GM10248 (cell line): ENCODE measurements at regions not wholly inside any gene's neighbourhood (a gene's known extent, or its start where the extent isn't known, plus 50 kb on each side); places are given as distances from the start of the nearest gene placed in this dataset.
"Not testable (repeated sequence)": the region's sequence is repeated elsewhere in the genome, so short reads cannot be mapped to it uniquely, and the experiment has no call there.

ENCODE experiments used
- CTCF ChIA-PET: fragments of 300-600 bp; sonication (Branson Sonifier 250); formaldehyde crosslinking; extraction: SDS; loops from one replicate; lab custom pipeline; 2021; ENCODE audit warnings: antibody characterized with exemption; lab: Yijun Ruan, JAX
- POLR2A ChIA-PET: fragments of 350-650 bp; sonication (Branson Sonifier 250); formaldehyde crosslinking; extraction: SDS; loops from one replicate; lab custom pipeline; 2020; ENCODE audit warnings: antibody characterized with exemption; lab: Yijun Ruan, JAX
- DNase-seq: peaks from one replicate; pipeline ENCODE4 v3.0.0; 2012; ENCODE audit errors: extremely low spot score
- CTCF ChIP-seq: IDR thresholded peaks from 2 replicates; pipeline ENCODE4 v1.5.1; 2012; ENCODE audit warnings: mild to moderate bottlenecking, low read depth; ENCODE audit errors: extremely low read depth, missing control alignments, control extremely low read depth

- DNase-seq: no peak
- ChIA-PET POLR2A (no interaction called here), CTCF (no interaction called here)
- no peak for TF ChIP-seq CTCF
These were observed 155.4 kb downstream of the FOXL1 start for GRCh38 chr16:86733546-86734254.

GRCh38 chr16:86734543-86735460 is 156.5 kb downstream of the FOXL1 start:
- ChIA-PET POLR2A (no interaction called here), CTCF (no interaction called here)
- TF ChIP-seq CTCF: no peak
- DNase-seq: no peak

- ChIA-PET CTCF (interaction anchor here (1.1 kb wide), 1 partner anchor 141 kb away, joined by 3 read pairs; no protein-coding TSS in a partner anchor), POLR2A (no interaction called here)
- TF ChIP-seq CTCF: no peak
- DNase-seq: no peak
These were observed 157.4 kb downstream of the FOXL1 start for GRCh38 chr16:86735727-86736126.

- POLR2A ChIA-PET: no interaction called here
- DNase-seq: no peak
- no peak for TF ChIP-seq CTCF
- CTCF ChIA-PET: interaction anchor here (1.1 kb wide), 1 partner anchor 140 kb away, joined by 3 read pairs; no protein-coding TSS in a partner anchor
These were observed 158.2 kb downstream of the FOXL1 start for GRCh38 chr16:86736502-86736901.

GRCh38 chr16:86737083-86737482 is 158.7 kb downstream of the FOXL1 start:
- TF ChIP-seq CTCF: no peak
- ChIA-PET CTCF (no interaction called here), POLR2A (no interaction called here)
- DNase-seq: no peak

GRCh38 chr16:86738322-86738721 is 160.0 kb downstream of the FOXL1 start:
- POLR2A ChIA-PET, DNase-seq, CTCF ChIA-PET: not testable (repeated sequence)

- ChIA-PET POLR2A (no interaction called here), CTCF (no interaction called here)
- no peak for DNase-seq
- no peak for TF ChIP-seq CTCF
These were observed 160.8 kb downstream of the FOXL1 start for GRCh38 chr16:86739178-86739577.
